DND-41 (cell line): ENCODE measurements at regions not wholly inside any gene's neighbourhood (a gene's known extent, or its start where the extent isn't known, plus 50 kb on each side); places are given as distances from the start of the nearest gene placed in this dataset.

Experiments used
- ATAC-seq: fragments of 200-7000 bp; cut with Tn5 transposase; 3 replicates; pipeline ENCODE4 v1.9.1; 2021; ENCODE audit warnings: low read depth; ENCODE audit not compliant: insufficient read depth
- DNase-seq: peaks from one replicate; pipeline ENCODE4 v3.0.0-alpha.2; 2020
- H2AFZ ChIP-seq: 2 replicates; pipeline ENCODE4 v1.6.0; 2012; ENCODE audit warnings: low read depth, low read length
- H3K27ac ChIP-seq: 2 replicates; pipeline ENCODE4 v1.5.1; 2012; ENCODE audit warnings: low read length, inconsistent platforms
- H3K27me3 ChIP-seq: fragments of 200-600 bp; sonication (generic); 2 replicates; pipeline ENCODE4 v1.6.0; 2012; ENCODE audit warnings: low read length, mild to moderate bottlenecking, inconsistent platforms; ENCODE audit not compliant: insufficient read depth, poor library complexity
- H3K36me3 ChIP-seq: 2 replicates; pipeline ENCODE4 v1.5.1; 2012; ENCODE audit warnings: low read length, inconsistent platforms; ENCODE audit not compliant: insufficient read depth
- H3K4me1 ChIP-seq: 2 replicates; pipeline ENCODE4 v1.5.1; 2012; ENCODE audit warnings: mild to moderate bottlenecking, low read length; ENCODE audit not compliant: insufficient read depth
- H3K4me2 ChIP-seq: 2 replicates; pipeline ENCODE4 v1.6.0; 2012; ENCODE audit warnings: mild to moderate bottlenecking, moderate library complexity, low read length, inconsistent platforms; ENCODE audit not compliant: insufficient read depth
- H3K4me3 ChIP-seq, 2 experiments: fragments of 200-600 bp in 1 of 2; shearing (Covaris generic) in 1 of 2; 2 replicates each; pipeline ENCODE4 v1.5.1; 2012 to 2016; ENCODE audit warnings: inconsistent platforms in 2 of 2, low read length in 2 of 2, mild to moderate bottlenecking in 2 of 2, low read depth in 1 of 2, moderate library complexity in 1 of 2
- H3K79me2 ChIP-seq: 2 replicates; pipeline ENCODE4 v1.6.0; 2012; ENCODE audit warnings: low read length, inconsistent platforms; ENCODE audit not compliant: insufficient read depth
- H3K9ac ChIP-seq: 2 replicates; pipeline ENCODE4 v1.6.0; 2012; ENCODE audit warnings: low read depth, mild to moderate bottlenecking, inconsistent platforms, low read length, moderate library complexity
- H3K9me3 ChIP-seq: 2 replicates; pipeline ENCODE4 v1.5.1; 2012; ENCODE audit warnings: low read length, moderate library complexity, mild to moderate bottlenecking, inconsistent platforms; ENCODE audit not compliant: insufficient read depth, severe bottlenecking
- H4K20me1 ChIP-seq: 2 replicates; pipeline ENCODE4 v1.6.0; 2012; ENCODE audit warnings: low read length; ENCODE audit not compliant: insufficient read depth
- CTCF ChIP-seq: IDR thresholded peaks from 2 replicates; pipeline ENCODE4 v1.5.1; 2012; ENCODE audit warnings: borderline replicate concordance, low read length, moderate library complexity, mild to moderate bottlenecking; ENCODE audit not compliant: poor library complexity, severe bottlenecking; ENCODE audit errors: extremely low read depth
- EZH2 ChIP-seq: IDR thresholded peaks from 3 replicates; pipeline ENCODE4 v1.6.1; 2012; ENCODE audit warnings: borderline replicate concordance, low read depth, mild to moderate bottlenecking, moderate library complexity, low read length, inconsistent platforms; ENCODE audit not compliant: severe bottlenecking

- Histone ChIP-seq H3K27me3 (no peaks in the 10 kb centered on the region), H3K27ac (no peak overlapping the region), H3K4me1 (no peaks in the 10 kb centered on the region), H3K4me2 (no peak overlapping the region), H3K9me3 (no peaks in the 10 kb centered on the region), H2AFZ (no peak overlapping the region), H4K20me1 (no peaks in the 10 kb centered on the region), H3K4me3 (no peak overlapping the region), H3K9ac (no peak overlapping the region), H3K36me3 (no peaks in the 10 kb centered on the region), H3K79me2 (no peaks in the 10 kb centered on the region)
- DNase-seq (no peak), ATAC-seq (no peak)
- TF ChIP-seq EZH2 (no peak), CTCF (no peak)
Measured at GRCh38 chr7:3128857-3129490, 85.3 kb upstream of the CARD11 start.

- ATAC-seq = no peak
- H3K4me2 ChIP-seq = no peak overlapping the region
Measured at GRCh38 chr7:3133811-3134385, 90.2 kb upstream of the CARD11 start.

GRCh38 chr7:3134745-3135144, 91.1 kb upstream of the CARD11 start:
- no peaks in the 10 kb centered on the region for H3K9me3 ChIP-seq
- no peak for ATAC-seq
- H3K36me3 ChIP-seq = no peaks in the 10 kb centered on the region
- H3K27me3 ChIP-seq = no peaks in the 10 kb centered on the region
- no peak overlapping the region for H3K9ac ChIP-seq
- H3K79me2 ChIP-seq = no peaks in the 10 kb centered on the region
- no peaks in the 10 kb centered on the region for H3K4me1 ChIP-seq
- DNase-seq = no peak
- H3K4me2 ChIP-seq = no peak overlapping the region
- H3K27ac ChIP-seq = no peak overlapping the region
- H3K4me3 ChIP-seq = no peak overlapping the region
- H2AFZ ChIP-seq = no peak overlapping the region
- no peaks in the 10 kb centered on the region for H4K20me1 ChIP-seq
- no peak for TF ChIP-seq EZH2
- no peak for TF ChIP-seq CTCF

More at GRCh38 chr7:3133811-3134385, 90.2 kb upstream of the CARD11 start:
- Histone ChIP-seq H3K27me3 (no peaks in the 10 kb centered on the region), H3K36me3 (no peaks in the 10 kb centered on the region), H3K79me2 (no peaks in the 10 kb centered on the region), H2AFZ (no peak overlapping the region), H4K20me1 (no peaks in the 10 kb centered on the region), H3K4me1 (no peaks in the 10 kb centered on the region), H3K9ac (no peak overlapping the region), H3K27ac (no peak overlapping the region), H3K4me3 (no peak overlapping the region), H3K9me3 (no peaks in the 10 kb centered on the region)
- DNase-seq = no peak
- TF ChIP-seq CTCF (no peak), EZH2 (no peak)
